ENCODE measurements at regions not wholly inside any gene's neighbourhood (a gene's known extent, or its start where the extent isn't known, plus 50 kb on each side); places are given as distances from the start of the nearest gene placed in this dataset.

- TF ChIP-seq CTCF (IDR thresholded peaks at IDR 0.05) (no peak), POLR2A (IDR thresholded peaks at IDR 0.05) (no peak)
- intact Hi-C loops (cut with DNase I; ENCODE audit: low total_unique reads): no loop called here
- Histone ChIP-seq H3K9me3 (no peaks in the 10 kb centered on the region), H3K36me3 (no peaks in the 10 kb centered on the region), H3K4me3 (no peak overlapping the region), H3K27ac (no peak overlapping the region), H3K27me3 (no peaks in the 10 kb centered on the region), H3K4me1 (no peaks in the 10 kb centered on the region)
- DNase-seq: no peak
Measured at GRCh38 chr10:28354511-28354910, 51.6 kb upstream of the MPP7 start.

- H3K9me3 ChIP-seq: no peaks in the 10 kb centered on the region
- no peak overlapping the region for H3K27ac ChIP-seq
- TF ChIP-seq POLR2A (IDR thresholded peaks at IDR 0.05) (no peak), CTCF (IDR thresholded peaks at IDR 0.05) (no peak)
- no peaks in the 10 kb centered on the region for H3K4me1 ChIP-seq
- intact Hi-C loops (cut with DNase I; ENCODE audit: low total_unique reads): no loop called here
- no peak for DNase-seq
- H3K4me3 ChIP-seq: no peak overlapping the region
- no peaks in the 10 kb centered on the region for H3K36me3 ChIP-seq
- H3K27me3 ChIP-seq: no peaks in the 10 kb centered on the region
Measured at GRCh38 chr10:28355376-28355775, 52.5 kb upstream of the MPP7 start.

- Histone ChIP-seq H3K27ac (no peak overlapping the region), H3K4me3 (no peak overlapping the region), H3K27me3 (no peaks in the 10 kb centered on the region), H3K9me3 (no peaks in the 10 kb centered on the region), H3K36me3 (no peaks in the 10 kb centered on the region), H3K4me1 (no peaks in the 10 kb centered on the region)
- intact Hi-C loops (cut with DNase I; ENCODE audit: low total_unique reads): no loop called here
- DNase-seq: no peak
- TF ChIP-seq CTCF (IDR thresholded peaks at IDR 0.05) (no peak), POLR2A (IDR thresholded peaks at IDR 0.05) (no peak)
Measured at GRCh38 chr10:28359334-28359733, 56.5 kb upstream of the MPP7 start.

GRCh38 chr10:28360175-28360574 lies 57.3 kb upstream of the MPP7 start:
- TF ChIP-seq CTCF (IDR thresholded peaks at IDR 0.05): no peak
- TF ChIP-seq POLR2A (IDR thresholded peaks at IDR 0.05): no peak
- Histone ChIP-seq H3K27me3 (no peaks in the 10 kb centered on the region), H3K9me3 (no peaks in the 10 kb centered on the region), H3K4me1 (no peaks in the 10 kb centered on the region), H3K27ac (no peak overlapping the region), H3K36me3 (no peaks in the 10 kb centered on the region), H3K4me3 (no peak overlapping the region)
- DNase-seq: no peak
- intact Hi-C loops (cut with DNase I; ENCODE audit: low total_unique reads): no loop called here

GRCh38 chr10:28363376-28363775 lies 60.5 kb upstream of the MPP7 start:
- Histone ChIP-seq H3K4me1 (no peaks in the 10 kb centered on the region), H3K27me3 (no peaks in the 10 kb centered on the region), H3K4me3 (no peak overlapping the region), H3K9me3 (no peaks in the 10 kb centered on the region), H3K36me3 (no peaks in the 10 kb centered on the region), H3K27ac (no peak overlapping the region)
- TF ChIP-seq POLR2A (IDR thresholded peaks at IDR 0.05) (no peak), CTCF (IDR thresholded peaks at IDR 0.05) (no peak)
- intact Hi-C loops (cut with DNase I; ENCODE audit: low total_unique reads): no loop called here
- no peak for DNase-seq

All from uterus (tissue), 3 donors.